ENCODE measurements at regions not wholly inside any gene's neighbourhood (a gene's known extent, or its start where the extent isn't known, plus 50 kb on each side); places are given as distances from the start of the nearest gene placed in this dataset.
"Not testable (repeated sequence)": the region's sequence is repeated elsewhere in the genome, so short reads cannot be mapped to it uniquely, and the experiment has no call there.

GRCh38 chr6:155791186-155791585, 335.5 kb upstream of the NOX3 start:
- DNase-seq = no peak

- DNase-seq = no peak
These were observed 331.5 kb upstream of the NOX3 start for GRCh38 chr6:155787168-155787567.

GRCh38 chr6:155786528-155786927, 330.9 kb upstream of the NOX3 start:
- DNase-seq = no peak

GRCh38 chr6:155782739-155783459, 327.3 kb upstream of the NOX3 start:
- DNase-seq = no peak

GRCh38 chr6:155782320-155782731, 326.7 kb upstream of the NOX3 start:
- DNase-seq = no peak

- no peak for DNase-seq
These were observed 323.8 kb upstream of the NOX3 start for GRCh38 chr6:155779456-155779855.

- DNase-seq = no peak
These were observed 322.7 kb upstream of the NOX3 start for GRCh38 chr6:155778336-155778735.

GRCh38 chr6:155771822-155772221, 316.2 kb upstream of the NOX3 start:
- DNase-seq = no peak

- DNase-seq = no peak
These were observed 315.2 kb upstream of the NOX3 start for GRCh38 chr6:155770856-155771255.

- no peak for DNase-seq
These were observed 314.7 kb upstream of the NOX3 start for GRCh38 chr6:155770313-155770712.

- DNase-seq = no peak
These were observed 309.9 kb upstream of the NOX3 start for GRCh38 chr6:155765275-155766194.

- DNase-seq = no peak
These were observed 307.0 kb upstream of the NOX3 start for GRCh38 chr6:155762649-155763048.

GRCh38 chr6:155755452-155755851, 299.8 kb upstream of the NOX3 start:
- DNase-seq = no peak

- not testable (repeated sequence) for DNase-seq
These were observed 293.1 kb upstream of the NOX3 start for GRCh38 chr6:155748778-155749177.

- DNase-seq = no peak
These were observed 291.9 kb upstream of the NOX3 start for GRCh38 chr6:155747491-155747890.

GRCh38 chr6:155740781-155741399, 285.3 kb upstream of the NOX3 start:
- DNase-seq = no peak

- DNase-seq = no peak
These were observed 283.0 kb upstream of the NOX3 start for GRCh38 chr6:155738602-155739105.

GRCh38 chr6:155717374-155717773, 261.7 kb upstream of the NOX3 start:
- no peak for DNase-seq

GRCh38 chr6:155710704-155711103, 255.1 kb upstream of the NOX3 start:
- no peak for DNase-seq

GRCh38 chr6:155709262-155709661, 253.6 kb upstream of the NOX3 start:
- no peak for DNase-seq

- no peak for DNase-seq
These were observed 252.5 kb upstream of the NOX3 start for GRCh38 chr6:155708100-155708499.

- no peak for DNase-seq
These were observed 251.2 kb upstream of the NOX3 start for GRCh38 chr6:155706806-155707205.

- no peak for DNase-seq
These were observed 250.7 kb upstream of the NOX3 start for GRCh38 chr6:155706341-155706740.

- DNase-seq = no peak
These were observed 245.7 kb upstream of the NOX3 start for GRCh38 chr6:155701342-155701741.

All from NK-92 treated with Interleukin-12 subunit alpha and Interleukin-12 subunit beta, amount 100 ng/mL, for 24 hours (cell line).